ENCODE measurements at regions not wholly inside any gene's neighbourhood (a gene's known extent, or its start where the extent isn't known, plus 50 kb on each side); places are given as distances from the start of the nearest gene placed in this dataset.

DNA sequence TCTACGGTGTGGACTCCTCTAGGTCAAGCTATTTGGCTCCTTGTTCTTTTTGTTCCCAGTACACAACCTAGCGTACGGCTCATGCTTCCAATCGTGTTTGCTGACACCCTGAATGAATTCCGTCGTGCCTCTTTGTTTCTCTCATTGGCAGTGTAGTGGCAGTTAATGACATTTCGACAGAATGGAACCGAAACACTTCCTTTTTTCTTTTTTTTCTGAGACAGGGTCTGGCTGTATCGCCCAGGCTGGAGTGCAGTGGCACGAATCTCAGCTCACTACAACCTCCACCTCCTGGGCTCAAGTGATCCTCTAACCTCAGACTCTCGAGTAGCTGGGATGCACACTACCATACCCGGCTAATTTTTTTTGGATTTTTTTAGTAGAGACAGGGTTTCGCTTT is 113.3 kb upstream of the ATP6AP2 start:
- intact Hi-C loops (cut with micrococcal nuclease; ENCODE audit: unreplicated experiment), result no loop called here

More for the DNA sequence above, 113.3 kb upstream of the ATP6AP2 start:
- Histone ChIP-seq H4K20me1 (ENCODE audit: insufficient read depth, low read length) (no peaks in the 10 kb centered on the region), H3K27me3 (ENCODE audit: control insufficient read depth in 1 of 2, insufficient read depth in 2 of 2, low read length in 2 of 2) (no peaks in the 10 kb centered on the region), H3K9me3 (ENCODE audit: low read length) (no peaks in the 10 kb centered on the region), H2AFZ (ENCODE audit: low read length) (no peak overlapping the region), H3K9ac (ENCODE audit: insufficient read depth, low read depth, low read length) (no peak overlapping the region), H3K4me3 (replicated peaks in 1 of 3; ENCODE audit: insufficient read depth in 1 of 3, low read depth in 2 of 3, low read length in 3 of 3) (no peak overlapping the region), H3K79me2 (ENCODE audit: insufficient read depth, low read length) (no peaks in the 10 kb centered on the region), H3K36me3 (replicated peaks in 1 of 2; ENCODE audit: control insufficient read depth in 1 of 2, insufficient read depth in 2 of 2, low read length in 2 of 2) (no peaks in the 10 kb centered on the region), H3K27ac (ENCODE audit: extremely low read length, insufficient read depth, low read length) (no peak overlapping the region), H3K4me1 (ENCODE audit: insufficient read depth, low read length) (peaks cover 29% of the 10 kb centered on the region), H3K4me2 (ENCODE audit: low read depth, low read length) (no peak overlapping the region)
- in situ Hi-C loops (cut with HindIII; ENCODE audit: extremely low pct_ligation_motif_present, low pct_unique_long_range_greater_than_20kb), result no loop called here
- BruUV-seq (replicated peaks), result no TSS peak
- no peak for ATAC-seq
- CTCF ChIA-PET (ENCODE audit: low intra/inter-chr PET ratio, low total read pairs), result no interaction called here
- 95% methylated on average over 12 of the region's 13 CpGs for WGBS (ENCODE audit: low lambda C conversion rate)
- no peak for DNase-seq (ENCODE audit: low spot score)
- POLR2A ChIA-PET, result no interaction called here
- FAIRE-seq, result no peak
- TF ChIP-seq SALL2 (CRISPR knock-in tag; IDR thresholded peaks at IDR 0.05) (no peak), GTF2F1 (IDR thresholded peaks at IDR 0.05; ENCODE audit: low read length) (no peak), KDM6A (CRISPR knock-in tag; IDR thresholded peaks at IDR 0.05; ENCODE audit: low read depth) (no peak), STAG1 (CRISPR knock-in tag; IDR thresholded peaks at IDR 0.05) (no peak), THYN1 (CRISPR knock-in tag; IDR thresholded peaks at IDR 0.05; ENCODE audit: borderline replicate concordance, low read depth) (no peak), ZNF547 (CRISPR knock-in tag; IDR thresholded peaks at IDR 0.05) (no peak), ZBTB7A (CRISPR knock-in tag; IDR thresholded peaks at IDR 0.05) (no peak), CREB1 (IDR thresholded peaks at IDR 0.05) (no peak), CREB1 (CRISPR knock-in tag; IDR thresholded peaks at IDR 0.05) (no peak), NCOA5 (CRISPR knock-in tag; IDR thresholded peaks at IDR 0.05) (no peak), HOXA9 (CRISPR knock-in tag; IDR thresholded peaks at IDR 0.05; ENCODE audit: borderline replicate concordance) (no peak), ARNTL (CRISPR knock-in tag; IDR thresholded peaks at IDR 0.05) (no peak), ZNF138 (CRISPR knock-in tag; IDR thresholded peaks at IDR 0.05; ENCODE audit: low read depth) (no peak)
- TF ChIP-seq, protein P1, sequence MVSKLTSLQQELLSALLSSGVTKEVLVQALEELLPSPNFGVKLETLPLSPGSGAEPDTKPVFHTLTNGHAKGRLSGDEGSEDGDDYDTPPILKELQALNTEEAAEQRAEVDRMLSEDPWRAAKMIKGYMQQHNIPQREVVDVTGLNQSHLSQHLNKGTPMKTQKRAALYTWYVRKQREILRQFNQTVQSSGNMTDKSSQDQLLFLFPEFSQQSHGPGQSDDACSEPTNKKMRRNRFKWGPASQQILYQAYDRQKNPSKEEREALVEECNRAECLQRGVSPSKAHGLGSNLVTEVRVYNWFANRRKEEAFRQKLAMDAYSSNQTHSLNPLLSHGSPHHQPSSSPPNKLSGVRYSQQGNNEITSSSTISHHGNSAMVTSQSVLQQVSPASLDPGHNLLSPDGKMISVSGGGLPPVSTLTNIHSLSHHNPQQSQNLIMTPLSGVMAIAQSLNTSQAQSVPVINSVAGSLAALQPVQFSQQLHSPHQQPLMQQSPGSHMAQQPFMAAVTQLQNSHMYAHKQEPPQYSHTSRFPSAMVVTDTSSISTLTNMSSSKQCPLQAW (CRISPR knock-in tag; IDR thresholded peaks at IDR 0.05), result no peak
- TF ChIP-seq, protein P2, sequence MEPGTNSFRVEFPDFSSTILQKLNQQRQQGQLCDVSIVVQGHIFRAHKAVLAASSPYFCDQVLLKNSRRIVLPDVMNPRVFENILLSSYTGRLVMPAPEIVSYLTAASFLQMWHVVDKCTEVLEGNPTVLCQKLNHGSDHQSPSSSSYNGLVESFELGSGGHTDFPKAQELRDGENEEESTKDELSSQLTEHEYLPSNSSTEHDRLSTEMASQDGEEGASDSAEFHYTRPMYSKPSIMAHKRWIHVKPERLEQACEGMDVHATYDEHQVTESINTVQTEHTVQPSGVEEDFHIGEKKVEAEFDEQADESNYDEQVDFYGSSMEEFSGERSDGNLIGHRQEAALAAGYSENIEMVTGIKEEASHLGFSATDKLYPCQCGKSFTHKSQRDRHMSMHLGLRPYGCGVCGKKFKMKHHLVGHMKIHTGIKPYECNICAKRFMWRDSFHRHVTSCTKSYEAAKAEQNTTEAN (CRISPR knock-in tag; conservative IDR thresholded peaks at IDR 0.05), result no peak
- TF ChIP-seq, protein P3, sequence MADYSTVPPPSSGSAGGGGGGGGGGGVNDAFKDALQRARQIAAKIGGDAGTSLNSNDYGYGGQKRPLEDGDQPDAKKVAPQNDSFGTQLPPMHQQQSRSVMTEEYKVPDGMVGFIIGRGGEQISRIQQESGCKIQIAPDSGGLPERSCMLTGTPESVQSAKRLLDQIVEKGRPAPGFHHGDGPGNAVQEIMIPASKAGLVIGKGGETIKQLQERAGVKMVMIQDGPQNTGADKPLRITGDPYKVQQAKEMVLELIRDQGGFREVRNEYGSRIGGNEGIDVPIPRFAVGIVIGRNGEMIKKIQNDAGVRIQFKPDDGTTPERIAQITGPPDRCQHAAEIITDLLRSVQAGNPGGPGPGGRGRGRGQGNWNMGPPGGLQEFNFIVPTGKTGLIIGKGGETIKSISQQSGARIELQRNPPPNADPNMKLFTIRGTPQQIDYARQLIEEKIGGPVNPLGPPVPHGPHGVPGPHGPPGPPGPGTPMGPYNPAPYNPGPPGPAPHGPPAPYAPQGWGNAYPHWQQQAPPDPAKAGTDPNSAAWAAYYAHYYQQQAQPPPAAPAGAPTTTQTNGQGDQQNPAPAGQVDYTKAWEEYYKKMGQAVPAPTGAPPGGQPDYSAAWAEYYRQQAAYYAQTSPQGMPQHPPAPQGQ (CRISPR knock-in tag; IDR thresholded peaks at IDR 0.05; ENCODE audit: borderline replicate concordance), result no peak
- TF ChIP-seq, protein P4, sequence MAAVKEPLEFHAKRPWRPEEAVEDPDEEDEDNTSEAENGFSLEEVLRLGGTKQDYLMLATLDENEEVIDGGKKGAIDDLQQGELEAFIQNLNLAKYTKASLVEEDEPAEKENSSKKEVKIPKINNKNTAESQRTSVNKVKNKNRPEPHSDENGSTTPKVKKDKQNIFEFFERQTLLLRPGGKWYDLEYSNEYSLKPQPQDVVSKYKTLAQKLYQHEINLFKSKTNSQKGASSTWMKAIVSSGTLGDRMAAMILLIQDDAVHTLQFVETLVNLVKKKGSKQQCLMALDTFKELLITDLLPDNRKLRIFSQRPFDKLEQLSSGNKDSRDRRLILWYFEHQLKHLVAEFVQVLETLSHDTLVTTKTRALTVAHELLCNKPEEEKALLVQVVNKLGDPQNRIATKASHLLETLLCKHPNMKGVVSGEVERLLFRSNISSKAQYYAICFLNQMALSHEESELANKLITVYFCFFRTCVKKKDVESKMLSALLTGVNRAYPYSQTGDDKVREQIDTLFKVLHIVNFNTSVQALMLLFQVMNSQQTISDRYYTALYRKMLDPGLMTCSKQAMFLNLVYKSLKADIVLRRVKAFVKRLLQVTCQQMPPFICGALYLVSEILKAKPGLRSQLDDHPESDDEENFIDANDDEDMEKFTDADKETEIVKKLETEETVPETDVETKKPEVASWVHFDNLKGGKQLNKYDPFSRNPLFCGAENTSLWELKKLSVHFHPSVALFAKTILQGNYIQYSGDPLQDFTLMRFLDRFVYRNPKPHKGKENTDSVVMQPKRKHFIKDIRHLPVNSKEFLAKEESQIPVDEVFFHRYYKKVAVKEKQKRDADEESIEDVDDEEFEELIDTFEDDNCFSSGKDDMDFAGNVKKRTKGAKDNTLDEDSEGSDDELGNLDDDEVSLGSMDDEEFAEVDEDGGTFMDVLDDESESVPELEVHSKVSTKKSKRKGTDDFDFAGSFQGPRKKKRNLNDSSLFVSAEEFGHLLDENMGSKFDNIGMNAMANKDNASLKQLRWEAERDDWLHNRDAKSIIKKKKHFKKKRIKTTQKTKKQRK (IDR thresholded peaks at IDR 0.05; ENCODE audit: low read length), result no peak

Measured in HepG2 (cell line).